OCI-LY3 (cell line): ENCODE measurements at regions not wholly inside any gene's neighbourhood (a gene's known extent, or its start where the extent isn't known, plus 50 kb on each side); places are given as distances from the start of the nearest gene placed in this dataset.

Experiments
- H2AFZ ChIP-seq: fragments of 200-600, 300-600 bp; shearing (Covaris generic); 2 replicates; pipeline ENCODE4 v1.6.0; 2014; ENCODE audit warnings: antibody characterized with exemption, low read depth, low read length
- H3K27ac ChIP-seq: fragments of 200-600, 300-600 bp; sonication (generic); 2 replicates; pipeline ENCODE4 v1.5.1; 2014; ENCODE audit warnings: mild to moderate bottlenecking, low read length, moderate library complexity, mixed read lengths
- H3K27me3 ChIP-seq: fragments of 200-600, 300-600 bp; sonication (generic); 2 replicates; pipeline ENCODE4 v1.6.1; 2014; ENCODE audit warnings: low read depth, low read length, mixed read lengths
- H3K36me3 ChIP-seq: fragments of 200-600, 300-600 bp; sonication (generic); replicated peaks from 2 replicates; pipeline ENCODE3; 2014; ENCODE audit warnings: low read depth, low read length, mixed read lengths
- H3K4me1 ChIP-seq: fragments of 300-600, 200-600 bp; sonication (generic); 2 replicates; pipeline ENCODE4 v1.6.1; 2014; ENCODE audit warnings: low read length, mixed read lengths
- H3K4me2 ChIP-seq: fragments of 200-600, 300-600 bp; sonication (generic); 2 replicates; pipeline ENCODE4 v1.6.1; 2014; ENCODE audit warnings: low read length, mixed read lengths
- H3K4me3 ChIP-seq: fragments of 300-600, 200-600 bp; sonication (generic); 2 replicates; pipeline ENCODE4 v1.5.1; 2014; ENCODE audit warnings: antibody characterized with exemption, mild to moderate bottlenecking, low read length, moderate library complexity
- H3K79me2 ChIP-seq: fragments of 300-600, 200-600 bp; shearing (Covaris generic); 2 replicates; pipeline ENCODE4 v1.6.1; 2014; ENCODE audit warnings: mild to moderate bottlenecking, low read length, mixed read lengths
- H3K9ac ChIP-seq: fragments of 300-600, 200-600 bp; shearing (Covaris generic); 2 replicates; pipeline ENCODE4 v1.6.0; 2014; ENCODE audit warnings: mild to moderate bottlenecking, low read length, moderate library complexity
- H3K9me3 ChIP-seq: fragments of 200-600, 300-600 bp; shearing (Covaris generic); 2 replicates; pipeline ENCODE4 v1.6.1; 2014; ENCODE audit warnings: low read length, mixed read lengths; ENCODE audit not compliant: insufficient read depth
- H4K20me1 ChIP-seq: fragments of 200-600, 300-600 bp; sonication (generic); 2 replicates; pipeline ENCODE4 v1.6.1; 2016; ENCODE audit warnings: low read length, mixed read lengths; ENCODE audit not compliant: insufficient read depth
- CTCF ChIP-seq: fragments of 200-600, 300-600 bp; sonication (generic); IDR thresholded peaks from 2 replicates; pipeline ENCODE4 v1.5.1; 2014; ENCODE audit warnings: antibody characterized with exemption, low read length, low read depth
- EZH2phosphoT487 ChIP-seq: fragments of 200-600 bp; shearing (Covaris generic); IDR thresholded peaks from 2 replicates; pipeline ENCODE4 v1.6.1; 2018; ENCODE audit warnings: antibody characterized with exemption, mixed run types, low read depth

- H3K9me3 ChIP-seq: no peaks in the 10 kb centered on the region
- H3K4me3 ChIP-seq: no peak overlapping the region
- H3K9ac ChIP-seq: no peak overlapping the region
- no peaks in the 10 kb centered on the region for H3K4me1 ChIP-seq
- no peaks in the 10 kb centered on the region for H3K36me3 ChIP-seq
- no peaks in the 10 kb centered on the region for H3K79me2 ChIP-seq
- no peak overlapping the region for H3K4me2 ChIP-seq
- no peak overlapping the region for H2AFZ ChIP-seq
- TF ChIP-seq CTCF: no peak
- TF ChIP-seq EZH2phosphoT487: no peak
- H3K27ac ChIP-seq: no peak overlapping the region
- no peaks in the 10 kb centered on the region for H3K27me3 ChIP-seq
- H4K20me1 ChIP-seq: no peaks in the 10 kb centered on the region
These were observed 59.5 kb upstream of the CAV2 start for GRCh38 chr7:116439841-116440549.

DNA sequence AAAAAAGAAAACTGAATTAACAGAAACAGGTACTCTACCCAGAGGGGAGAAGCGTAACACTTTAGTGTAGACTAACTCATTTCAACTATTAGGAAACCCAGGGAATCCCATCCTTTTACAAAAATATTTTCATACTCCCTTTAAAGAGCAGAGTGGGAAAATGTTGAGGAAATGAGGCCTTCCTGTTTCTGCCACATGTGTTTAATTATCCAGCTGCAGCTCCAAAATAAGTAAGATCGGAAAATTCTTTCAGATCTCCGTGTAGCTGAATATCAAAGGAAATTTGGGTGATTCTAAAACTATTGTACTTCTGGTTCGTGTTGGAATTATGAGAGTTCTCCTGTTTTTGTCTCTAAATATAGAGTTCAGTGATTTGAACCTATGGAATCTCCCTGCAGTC is 58.0 kb upstream of the CAV2 start:
- H3K4me3 ChIP-seq: no peak overlapping the region
- H3K36me3 ChIP-seq: no peaks in the 10 kb centered on the region
- no peaks in the 10 kb centered on the region for H4K20me1 ChIP-seq
- no peak for TF ChIP-seq EZH2phosphoT487
- no peak for TF ChIP-seq CTCF
- H3K9me3 ChIP-seq: no peaks in the 10 kb centered on the region
- no peak overlapping the region for H3K27ac ChIP-seq
- H2AFZ ChIP-seq: no peak overlapping the region
- peaks cover 11% of the 10 kb centered on the region for H3K4me1 ChIP-seq
- no peak overlapping the region for H3K4me2 ChIP-seq
- no peak overlapping the region for H3K9ac ChIP-seq
- 0 out of 2 replicates have a peak, but pooled peaks cover 1% of the 10 kb centered on the region for H3K27me3 ChIP-seq
- H3K79me2 ChIP-seq: no peaks in the 10 kb centered on the region

DNA sequence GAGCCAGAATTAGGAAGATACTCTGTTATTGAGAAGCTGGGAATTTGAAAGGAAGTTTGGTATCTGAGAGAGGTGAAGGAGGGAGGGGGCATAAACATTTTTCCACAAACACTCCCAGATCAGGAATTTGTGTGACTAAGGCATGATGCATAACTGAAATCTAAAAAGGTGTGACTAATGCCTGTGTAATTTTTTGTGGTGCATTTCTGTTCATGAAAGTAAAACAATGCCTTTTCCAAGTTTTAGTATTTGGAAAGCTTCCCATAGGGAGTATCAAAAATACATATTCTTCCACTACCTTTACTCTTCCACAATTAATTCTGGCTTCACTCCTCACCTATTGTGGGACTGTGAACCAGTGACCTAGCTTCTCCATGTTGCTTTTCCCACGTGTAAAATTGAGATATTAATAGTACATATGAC is 56.4 kb upstream of the CAV2 start:
- Histone ChIP-seq H2AFZ (no peak overlapping the region), H3K9ac (no peak overlapping the region), H3K9me3 (no peaks in the 10 kb centered on the region), H3K4me1 (peaks cover 11% of the 10 kb centered on the region), H3K27ac (no peak overlapping the region), H3K79me2 (no peaks in the 10 kb centered on the region), H4K20me1 (no peaks in the 10 kb centered on the region), H3K36me3 (no peaks in the 10 kb centered on the region), H3K27me3 (0 out of 2 replicates have a peak, but pooled peaks cover 4% of the 10 kb centered on the region), H3K4me2 (no peak overlapping the region), H3K4me3 (no peak overlapping the region)
- TF ChIP-seq EZH2phosphoT487: no peak
- no peak for TF ChIP-seq CTCF

GRCh38 chr7:116443646-116444045 is 55.9 kb upstream of the CAV2 start:
- no peak overlapping the region for H3K9ac ChIP-seq
- H3K4me2 ChIP-seq: no peak overlapping the region
- H3K27ac ChIP-seq: no peak overlapping the region

More at GRCh38 chr7:116443646-116444045, 55.9 kb upstream of the CAV2 start:
- Histone ChIP-seq H3K27me3 (0 out of 2 replicates have a peak, but pooled peaks cover 4% of the 10 kb centered on the region), H3K4me3 (no peak overlapping the region), H3K36me3 (no peaks in the 10 kb centered on the region), H3K4me1 (peaks cover 11% of the 10 kb centered on the region), H3K9me3 (no peaks in the 10 kb centered on the region), H4K20me1 (no peaks in the 10 kb centered on the region), H2AFZ (no peak overlapping the region), H3K79me2 (no peaks in the 10 kb centered on the region)
- no peak for TF ChIP-seq EZH2phosphoT487
- TF ChIP-seq CTCF: no peak
